C4-2B (cell line): ENCODE measurements at regions not wholly inside any gene's neighbourhood (a gene's known extent, or its start where the extent isn't known, plus 50 kb on each side); places are given as distances from the start of the nearest gene placed in this dataset.

Experiments
- ZFX ChIP-seq: fragments of 450-650 bp; IDR thresholded peaks from 2 replicates; pipeline ENCODE4 v1.6.1; 2017
- TF ChIP-seq, protein P1 (sequence below): fragments of 450-650 bp; conservative IDR thresholded peaks from 2 replicates; pipeline ENCODE4 v1.5.1; 2017; ENCODE audit warnings: mild to moderate bottlenecking

DNA sequence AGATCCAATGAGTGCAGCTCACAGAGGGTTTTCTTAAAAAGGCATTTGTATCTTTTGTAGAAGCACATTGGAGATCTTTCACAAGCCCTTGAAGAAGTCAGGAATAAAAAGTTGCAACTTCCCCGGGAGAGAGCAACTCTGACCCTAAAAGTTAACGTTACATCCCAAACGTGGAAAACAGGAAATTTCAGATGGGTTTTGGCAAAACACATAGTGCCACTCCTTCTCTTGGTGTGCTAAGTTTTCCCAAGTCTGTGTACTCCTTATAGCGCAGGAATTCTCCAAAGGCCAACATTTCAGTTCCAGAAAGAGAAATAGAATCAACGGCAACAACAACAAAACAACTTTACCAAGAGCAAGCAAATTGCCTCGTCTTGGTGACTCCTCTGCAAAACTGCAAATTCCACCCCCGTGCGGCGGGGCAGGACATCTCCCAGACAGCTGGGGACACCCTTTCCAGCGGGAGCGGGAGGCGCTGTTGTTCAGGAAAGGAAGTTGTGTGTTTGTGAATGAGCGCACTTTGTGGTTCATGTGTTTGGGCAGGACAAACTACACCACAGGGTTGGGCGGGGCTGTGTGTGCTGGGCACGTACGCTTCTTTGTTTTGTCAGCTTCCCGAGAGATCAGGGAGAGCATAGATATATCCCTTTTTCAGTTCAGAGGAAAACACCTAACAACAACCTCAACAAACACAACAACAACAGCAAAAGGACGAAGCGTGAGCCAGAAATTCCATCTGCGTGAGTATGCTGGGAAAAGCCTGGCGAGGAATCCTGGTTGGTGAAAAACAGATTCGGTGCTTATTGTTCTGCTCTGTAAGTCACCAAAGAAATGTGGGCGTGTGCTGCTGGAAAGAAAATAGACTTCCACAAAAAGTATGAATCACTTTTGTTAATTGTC is 294.7 kb upstream of the PITRM1 start:
- TF ChIP-seq, protein P1, sequence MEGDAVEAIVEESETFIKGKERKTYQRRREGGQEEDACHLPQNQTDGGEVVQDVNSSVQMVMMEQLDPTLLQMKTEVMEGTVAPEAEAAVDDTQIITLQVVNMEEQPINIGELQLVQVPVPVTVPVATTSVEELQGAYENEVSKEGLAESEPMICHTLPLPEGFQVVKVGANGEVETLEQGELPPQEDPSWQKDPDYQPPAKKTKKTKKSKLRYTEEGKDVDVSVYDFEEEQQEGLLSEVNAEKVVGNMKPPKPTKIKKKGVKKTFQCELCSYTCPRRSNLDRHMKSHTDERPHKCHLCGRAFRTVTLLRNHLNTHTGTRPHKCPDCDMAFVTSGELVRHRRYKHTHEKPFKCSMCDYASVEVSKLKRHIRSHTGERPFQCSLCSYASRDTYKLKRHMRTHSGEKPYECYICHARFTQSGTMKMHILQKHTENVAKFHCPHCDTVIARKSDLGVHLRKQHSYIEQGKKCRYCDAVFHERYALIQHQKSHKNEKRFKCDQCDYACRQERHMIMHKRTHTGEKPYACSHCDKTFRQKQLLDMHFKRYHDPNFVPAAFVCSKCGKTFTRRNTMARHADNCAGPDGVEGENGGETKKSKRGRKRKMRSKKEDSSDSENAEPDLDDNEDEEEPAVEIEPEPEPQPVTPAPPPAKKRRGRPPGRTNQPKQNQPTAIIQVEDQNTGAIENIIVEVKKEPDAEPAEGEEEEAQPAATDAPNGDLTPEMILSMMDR, result no peak
- no peak for TF ChIP-seq ZFX
